Activated CD8-positive, alpha-beta memory T cell treated with anti-CD3 and anti-CD28 coated beads, Interleukin-2, amount 50 U/mL, for 1 hour (primary cell): ENCODE measurements at regions not wholly inside any gene's neighbourhood (a gene's known extent, or its start where the extent isn't known, plus 50 kb on each side); places are given as distances from the start of the nearest gene placed in this dataset.

Experiments used
- DNase-seq: peaks from one replicate; pipeline ENCODE4 v3.0.0-alpha.2; 2020; ENCODE audit errors: extremely low read depth

- DNase-seq, result no peak
These were observed 364.9 kb upstream of the MCTP2 start for GRCh38 chr15:93866476-93866875.

DNA sequence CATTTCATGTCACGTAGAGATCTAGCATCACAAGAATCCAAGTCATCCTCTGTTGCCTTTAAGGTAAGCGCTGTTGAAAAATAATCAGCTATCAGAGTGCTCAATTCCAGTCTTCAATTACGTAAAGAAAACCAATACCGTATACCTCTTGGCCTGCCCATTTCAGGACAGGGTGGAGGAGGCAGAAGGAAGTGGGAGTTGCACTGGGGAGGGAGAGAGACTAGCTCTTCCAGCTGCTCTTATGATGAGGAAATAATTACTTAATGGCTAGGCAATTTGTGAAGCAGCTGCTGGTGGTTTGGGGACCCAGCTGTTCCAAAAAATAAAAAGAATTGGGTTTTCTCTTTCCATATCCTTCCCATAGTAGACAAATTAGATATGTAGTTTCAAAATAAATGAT is 365.8 kb upstream of the MCTP2 start:
- no peak for DNase-seq

DNA sequence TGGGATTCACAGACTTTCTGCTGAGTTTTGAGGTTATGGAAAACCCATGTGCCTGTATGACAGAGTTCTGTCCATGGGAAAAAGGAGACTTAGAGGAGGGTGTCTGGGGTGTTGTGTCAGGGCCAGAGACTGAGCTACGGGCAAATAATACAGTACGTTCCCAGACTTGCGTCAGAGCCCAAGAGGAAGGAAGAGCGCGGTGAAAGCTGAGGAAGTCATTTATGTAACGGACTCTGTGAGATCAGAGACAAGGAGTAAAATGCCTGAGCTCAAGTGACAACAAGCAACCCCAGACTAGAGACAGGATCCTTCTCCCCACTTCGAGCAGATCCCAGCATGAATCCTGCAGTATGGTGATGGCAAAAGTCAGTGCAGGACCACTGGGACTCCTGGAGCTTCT is 368.6 kb upstream of the MCTP2 start:
- no peak for DNase-seq

- DNase-seq, result no peak
These were observed 369.2 kb upstream of the MCTP2 start for GRCh38 chr15:93861956-93862741.

DNA sequence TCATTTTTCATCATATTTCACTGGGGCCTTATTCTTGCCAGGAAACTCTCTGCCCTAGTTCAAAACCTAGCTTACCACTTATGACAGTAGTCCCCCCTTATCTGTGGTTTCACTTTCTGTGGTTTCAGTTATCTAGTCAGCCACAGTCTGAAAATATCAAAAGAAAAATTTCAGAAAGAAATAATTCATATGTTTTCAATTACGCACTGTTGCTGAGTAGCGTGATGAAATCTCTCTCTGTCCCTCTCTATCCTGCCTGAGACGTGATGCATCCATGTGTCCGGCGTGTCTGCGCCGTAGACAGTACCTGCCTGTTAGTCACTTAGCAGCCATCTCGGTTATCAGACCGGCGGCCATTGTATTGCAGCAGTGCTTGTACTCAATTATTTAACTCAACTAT is 369.9 kb upstream of the MCTP2 start:
- no peak for DNase-seq

GRCh38 chr15:93860701-93861100 is 370.7 kb upstream of the MCTP2 start:
- no peak for DNase-seq

DNA sequence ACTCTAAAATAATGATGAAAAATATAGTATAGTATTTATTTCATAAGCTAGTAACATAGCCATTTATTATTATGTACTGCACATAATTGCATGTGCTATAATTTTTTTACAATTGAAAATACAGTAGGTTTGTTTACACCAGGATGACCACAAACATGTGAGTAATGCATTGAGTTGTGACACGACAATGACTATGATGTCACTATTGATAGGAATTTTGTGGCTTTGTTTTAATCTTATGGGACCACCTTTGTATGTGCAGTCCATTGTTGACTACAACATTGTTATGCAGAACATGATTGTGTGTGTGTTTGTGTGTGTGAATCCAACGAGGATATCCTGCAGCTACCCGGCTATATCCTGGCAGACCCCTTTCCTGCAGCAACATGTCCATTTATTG is 372.2 kb upstream of the MCTP2 start:
- DNase-seq, result no peak

- no peak for DNase-seq
These were observed 376.1 kb upstream of the MCTP2 start for GRCh38 chr15:93855181-93855826.

- no peak for DNase-seq
These were observed 377.3 kb upstream of the MCTP2 start for GRCh38 chr15:93854088-93854487.

DNA sequence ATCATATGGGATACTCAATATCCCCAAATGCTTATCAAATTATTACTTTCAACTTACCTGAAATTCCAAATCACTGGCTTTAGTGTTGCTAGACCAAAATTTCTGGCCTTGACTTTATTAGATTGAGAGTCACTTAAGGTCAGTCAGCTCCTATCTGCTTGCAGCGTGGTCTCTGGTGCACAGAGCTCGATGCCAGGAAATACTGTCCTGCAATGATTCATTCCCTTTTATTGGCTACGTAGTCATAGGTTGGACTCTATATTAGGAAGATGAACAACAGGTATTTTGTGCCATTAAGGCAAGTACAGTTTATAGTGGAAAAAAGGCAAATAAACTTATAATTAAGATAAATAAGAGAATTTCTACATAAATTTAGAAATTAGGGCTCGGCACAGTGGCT is 378.6 kb upstream of the MCTP2 start:
- no peak for DNase-seq

- DNase-seq, result no peak
These were observed 382.9 kb upstream of the MCTP2 start for GRCh38 chr15:93848490-93848889.

GRCh38 chr15:93848076-93848475 is 383.3 kb upstream of the MCTP2 start:
- no peak for DNase-seq

DNA sequence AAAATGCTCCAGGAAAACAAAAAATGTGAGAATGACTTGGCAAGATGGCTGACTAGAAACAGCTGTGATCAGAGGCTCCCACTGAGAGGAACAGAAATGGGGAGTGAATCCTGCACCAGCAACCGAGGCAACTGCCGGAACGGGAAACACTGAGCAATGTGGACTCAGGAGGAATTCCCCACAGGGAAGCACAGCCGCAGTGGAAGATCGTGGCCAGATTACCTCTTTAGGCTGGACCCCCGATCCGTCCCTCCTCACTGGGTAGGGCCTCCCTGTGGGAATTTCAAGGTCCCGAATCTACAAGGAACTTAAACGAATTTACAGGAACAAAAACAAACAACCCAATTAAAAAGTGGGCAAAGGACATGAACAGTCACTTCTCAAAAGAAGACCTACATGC is 385.2 kb upstream of the MCTP2 start:
- DNase-seq, result no peak

DNA sequence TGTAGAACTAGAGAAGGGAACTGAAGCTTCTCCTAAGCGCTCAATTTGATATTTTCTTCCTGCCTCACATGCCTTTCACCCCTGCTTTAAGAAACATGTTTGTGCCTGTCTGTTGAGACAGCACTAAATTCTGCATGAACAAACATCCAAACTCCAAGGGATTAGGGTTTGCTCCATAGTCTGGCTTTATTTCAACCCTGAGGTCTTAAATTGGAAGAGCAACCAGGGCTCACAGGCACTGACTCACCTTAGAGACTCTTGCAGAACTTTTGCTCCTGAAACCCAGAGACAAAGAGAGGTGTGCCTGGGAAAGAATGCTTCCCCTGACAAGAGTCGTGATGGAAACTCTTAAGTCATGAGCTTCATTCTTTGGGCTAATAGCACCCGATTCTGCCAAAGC is 393.9 kb upstream of the MCTP2 start:
- no peak for DNase-seq

GRCh38 chr15:93835344-93835743 is 396.0 kb upstream of the MCTP2 start:
- no peak for DNase-seq

- no peak for DNase-seq
These were observed 399.7 kb upstream of the MCTP2 start for GRCh38 chr15:93831641-93832040.

GRCh38 chr15:93830221-93831080 is 400.9 kb upstream of the MCTP2 start:
- no peak for DNase-seq

GRCh38 chr15:93829115-93829870 is 402.1 kb upstream of the MCTP2 start:
- no peak for DNase-seq

GRCh38 chr15:93826790-93827189 is 404.6 kb upstream of the MCTP2 start:
- no peak for DNase-seq

DNA sequence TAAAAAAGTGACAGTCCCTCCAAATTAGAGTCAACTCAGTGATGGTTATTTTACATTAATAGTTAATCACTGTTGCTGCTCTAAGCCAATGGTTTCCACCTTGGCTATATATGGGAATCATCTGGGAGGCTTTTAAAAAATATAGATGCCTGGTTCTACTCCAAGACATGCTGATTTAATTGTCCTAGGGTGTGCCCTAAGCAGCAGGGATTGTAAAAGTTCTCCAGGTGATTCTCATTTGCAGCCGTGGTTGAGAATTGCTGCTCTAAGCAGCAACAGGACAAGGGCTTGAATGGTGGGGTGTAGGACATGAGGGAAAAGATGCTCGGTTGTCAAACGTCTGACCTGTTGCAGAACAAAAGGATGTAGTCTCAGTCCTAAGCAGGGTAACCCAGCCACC is 405.1 kb upstream of the MCTP2 start:
- DNase-seq, result no peak

DNA sequence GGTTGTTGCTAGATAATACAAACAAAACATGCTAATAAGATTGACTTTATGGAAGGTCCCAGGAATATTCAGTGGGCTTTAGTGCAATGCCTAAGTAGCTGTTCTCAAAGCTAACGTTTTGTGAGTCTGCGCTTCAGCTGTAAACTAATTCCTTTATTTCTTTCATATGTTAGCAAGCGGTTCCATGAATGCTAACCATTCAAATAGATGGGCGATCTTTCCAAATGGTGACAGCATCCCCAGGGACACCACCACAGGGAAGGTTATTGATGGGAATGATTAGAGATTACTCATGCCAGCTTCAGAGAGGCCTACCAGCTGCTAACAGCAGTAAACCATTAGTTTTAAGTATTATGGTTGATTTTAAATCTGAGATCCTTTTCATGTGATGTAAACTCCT is 405.7 kb upstream of the MCTP2 start:
- no peak for DNase-seq
